ENCODE measurements at regions not wholly inside any gene's neighbourhood (a gene's known extent, or its start where the extent isn't known, plus 50 kb on each side); places are given as distances from the start of the nearest gene placed in this dataset.
A peak's percentile ranks its signal among the peaks of the same experiment; 100 is the strongest.

DNA sequence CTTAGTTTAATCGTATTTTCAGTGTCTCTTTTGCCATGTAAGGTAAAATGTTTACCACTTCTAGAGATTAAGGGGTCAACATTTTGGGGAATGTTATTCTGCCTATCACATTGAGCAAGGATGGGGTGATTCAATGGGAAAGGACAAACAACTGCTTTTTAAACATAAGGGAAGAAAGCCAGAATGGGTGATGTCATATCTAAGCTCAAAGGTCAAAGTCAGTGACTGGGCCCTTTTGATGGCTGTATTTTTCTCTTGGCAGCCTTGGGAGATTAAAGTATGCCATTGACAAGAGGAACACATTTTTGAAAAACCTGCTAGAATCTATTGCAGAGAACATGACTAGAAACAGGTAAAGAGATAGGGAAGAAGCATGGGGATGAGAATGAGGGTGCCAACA lies 477.3 kb upstream of the IRAK1BP1 start:
- DNase-seq (ENCODE audit: low spot score) = no peak

DNA sequence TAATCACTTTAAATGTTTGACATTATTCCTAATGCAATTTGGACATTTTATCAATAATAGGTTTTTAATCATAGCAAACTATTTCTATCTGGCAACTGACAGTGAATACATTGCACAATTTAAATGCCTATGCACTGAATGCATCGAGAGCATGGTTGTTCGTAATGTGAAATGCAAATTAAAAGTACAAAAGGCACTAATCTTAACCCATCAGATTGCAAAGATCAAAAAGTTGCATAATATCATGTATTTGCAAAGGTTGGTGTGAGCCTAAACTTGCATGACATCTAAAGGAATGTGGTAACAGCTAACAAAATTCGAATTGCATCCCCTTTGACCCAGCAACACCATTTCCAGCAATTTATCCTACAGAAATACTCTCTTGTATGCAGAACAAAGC lies 469.9 kb upstream of the IRAK1BP1 start:
- DNase-seq (ENCODE audit: low spot score) = no peak

DNA sequence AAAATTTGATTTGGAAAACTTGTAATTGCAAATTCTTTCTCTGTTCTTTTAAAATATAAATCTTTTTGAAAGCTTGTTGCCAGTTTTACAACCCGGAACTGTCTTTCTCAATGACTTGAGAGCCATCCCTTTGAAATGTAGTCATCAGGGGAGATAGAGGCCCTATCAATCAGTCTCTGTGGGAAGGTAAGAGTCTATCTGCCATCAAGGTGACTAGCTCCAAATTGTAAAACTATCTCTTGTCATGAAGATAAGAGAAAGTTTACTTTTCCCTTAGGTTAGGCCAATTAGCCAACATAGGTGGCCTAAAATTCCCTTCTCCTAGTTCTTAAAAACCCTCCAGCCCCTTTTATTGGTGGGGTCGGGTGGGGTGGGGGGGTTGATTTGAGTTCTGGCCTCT lies 469.1 kb upstream of the IRAK1BP1 start:
- no peak for DNase-seq (ENCODE audit: low spot score)

DNA sequence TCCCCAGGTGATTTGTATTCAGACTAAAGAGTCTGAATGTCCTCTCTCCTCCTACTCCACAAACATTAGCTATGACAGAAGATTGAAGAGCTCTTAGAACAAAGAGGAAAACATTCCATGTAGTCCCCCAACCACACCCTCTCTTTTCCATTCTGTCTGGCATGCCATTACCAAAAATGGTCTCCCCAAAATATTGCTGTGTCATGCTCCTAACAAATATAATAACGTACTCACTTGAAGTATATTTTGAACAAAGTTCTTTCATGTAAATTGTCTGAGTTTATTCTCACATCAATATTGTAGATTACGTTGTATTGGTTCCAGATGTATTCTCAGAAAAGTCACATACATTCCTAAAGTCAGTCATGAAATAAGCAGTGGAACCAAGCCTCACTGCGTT lies 467.3 kb upstream of the IRAK1BP1 start:
- DNase-seq (ENCODE audit: low spot score) = no peak

DNA sequence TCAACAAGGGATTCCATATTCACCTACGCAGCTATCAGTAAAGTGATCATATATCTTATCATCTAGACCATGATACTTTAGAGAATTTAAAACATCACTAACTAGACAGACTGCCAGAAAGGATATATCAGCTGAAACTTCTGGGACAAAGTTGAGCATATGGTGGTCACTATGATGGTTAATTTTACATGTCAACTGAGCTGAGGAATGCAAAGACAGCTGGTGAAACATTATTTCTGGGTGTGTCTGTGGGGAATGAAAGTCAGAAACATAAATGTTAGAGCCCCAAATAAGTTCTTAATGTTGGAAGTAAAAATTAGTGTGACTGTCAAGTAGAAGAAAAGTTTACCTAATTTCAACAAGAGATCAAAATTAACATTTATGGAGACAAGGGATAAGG lies 440.0 kb upstream of the IRAK1BP1 start:
- no peak for DNase-seq (ENCODE audit: low spot score)

DNA sequence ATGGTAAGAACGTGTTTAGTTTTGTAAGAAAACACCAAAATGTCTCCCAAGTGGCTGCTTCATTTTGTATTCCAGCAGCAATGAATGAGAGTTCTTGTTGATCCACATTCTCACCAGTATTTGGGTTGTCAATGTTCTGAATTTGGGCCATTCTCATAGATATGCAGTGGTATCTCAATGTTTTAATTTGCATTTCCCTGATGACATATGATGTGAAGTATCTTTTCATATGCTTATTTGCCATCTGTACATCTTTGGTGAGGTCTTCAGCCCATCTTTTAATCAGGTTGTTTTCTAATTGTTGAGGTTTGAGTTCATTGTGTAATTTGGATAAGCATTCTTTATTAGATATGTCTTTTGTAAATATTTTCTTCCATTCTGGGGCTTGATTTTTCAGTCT lies 436.8 kb upstream of the IRAK1BP1 start:
- DNase-seq (ENCODE audit: low spot score) = no peak

DNA sequence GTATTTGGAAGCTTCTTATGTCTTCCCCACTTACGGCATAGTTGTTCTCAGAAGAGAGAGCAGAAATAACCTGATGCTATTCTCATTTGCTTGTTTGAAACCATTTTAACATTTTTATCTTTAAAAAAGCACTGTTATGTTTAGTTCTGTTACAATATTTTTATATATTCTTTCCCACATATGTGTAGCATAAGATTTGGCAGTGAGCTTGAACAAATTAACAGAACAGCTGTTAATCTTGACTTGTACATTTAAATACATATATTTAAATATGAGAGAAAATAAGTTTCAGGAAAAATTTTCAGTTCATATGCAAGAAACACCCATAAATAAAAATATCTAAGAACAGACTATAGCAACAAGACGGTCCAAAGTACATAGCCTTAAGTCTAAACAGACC lies 431.7 kb upstream of the IRAK1BP1 start:
- no peak for DNase-seq (ENCODE audit: low spot score)

DNA sequence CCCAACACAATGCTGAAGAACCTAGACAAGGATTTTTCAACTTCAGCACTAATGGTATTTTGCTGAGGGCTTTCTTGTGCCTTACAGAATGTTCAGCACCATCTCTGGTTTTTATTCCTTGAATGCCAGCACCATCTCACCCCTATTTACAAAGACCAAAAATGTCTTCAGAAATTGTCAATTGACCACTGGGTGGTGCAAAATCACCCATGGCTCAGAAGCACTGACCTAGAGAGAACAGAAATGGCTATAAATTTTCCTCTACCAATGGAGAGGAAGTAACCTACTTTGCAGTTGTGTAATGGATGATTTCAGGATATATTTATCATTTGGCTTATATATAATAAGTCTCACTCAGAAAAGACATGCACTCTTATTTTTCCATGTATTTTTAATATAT lies 431.0 kb upstream of the IRAK1BP1 start:
- peak; percentile 47 for DNase-seq (ENCODE audit: low spot score)

DNA sequence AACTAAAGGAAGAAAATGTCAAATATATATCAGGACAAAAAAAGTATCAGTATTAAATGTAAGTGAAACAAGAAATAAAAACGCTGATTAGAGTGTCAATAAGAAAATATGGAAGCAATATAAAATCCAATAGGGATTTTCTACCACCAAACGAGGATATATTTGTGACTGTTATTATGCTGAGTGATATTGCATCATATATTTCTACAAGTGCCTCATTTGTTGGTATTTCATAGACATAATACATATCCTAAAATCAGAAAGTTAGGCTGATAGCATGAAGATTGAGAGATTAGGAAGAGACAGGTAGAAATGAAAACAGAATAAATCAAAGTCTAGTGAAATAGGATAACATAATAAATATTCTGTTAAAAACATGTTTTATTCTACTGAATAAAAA lies 429.2 kb upstream of the IRAK1BP1 start:
- DNase-seq (ENCODE audit: low spot score) = no peak

DNA sequence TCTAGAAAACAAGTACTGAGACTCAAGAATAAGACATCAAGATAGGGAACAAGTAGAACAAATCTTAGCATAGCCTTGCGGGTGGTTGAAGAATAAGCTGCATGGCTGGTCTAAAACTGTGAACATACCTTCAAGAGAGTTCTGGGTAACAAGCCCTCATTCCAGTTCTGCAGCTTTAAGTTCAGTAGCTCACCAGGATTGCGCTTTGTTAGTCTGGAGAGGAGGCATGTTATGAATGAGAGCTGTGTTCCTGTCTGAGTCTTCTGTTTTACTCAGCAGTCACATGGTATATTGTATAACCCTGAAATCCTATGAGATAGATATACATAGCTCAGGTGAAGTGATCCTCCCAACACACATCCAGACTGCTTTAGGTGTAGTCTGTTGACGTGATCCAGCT lies 406.6 kb upstream of the IRAK1BP1 start:
- DNase-seq (ENCODE audit: low spot score) = no peak

DNA sequence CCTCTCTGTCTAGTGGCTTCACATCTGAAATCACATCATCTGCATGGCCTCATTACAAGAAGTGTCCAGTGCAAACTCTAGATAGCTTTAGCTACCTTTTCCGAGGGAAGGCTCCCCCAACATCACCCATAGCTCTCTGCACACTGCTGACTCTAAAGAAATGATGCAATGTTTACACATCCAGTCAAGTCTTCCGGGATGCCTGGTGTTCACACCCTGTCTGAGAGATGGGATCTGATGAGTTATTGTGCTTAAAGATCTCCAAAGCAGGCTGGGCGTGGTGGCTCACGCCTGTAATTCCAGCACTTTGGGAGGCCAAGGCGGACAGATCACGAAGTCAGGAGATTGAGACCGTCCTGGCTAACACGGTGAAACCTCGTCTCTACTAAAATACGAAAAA lies 404.6 kb upstream of the IRAK1BP1 start:
- no peak for DNase-seq (ENCODE audit: low spot score)

DNA sequence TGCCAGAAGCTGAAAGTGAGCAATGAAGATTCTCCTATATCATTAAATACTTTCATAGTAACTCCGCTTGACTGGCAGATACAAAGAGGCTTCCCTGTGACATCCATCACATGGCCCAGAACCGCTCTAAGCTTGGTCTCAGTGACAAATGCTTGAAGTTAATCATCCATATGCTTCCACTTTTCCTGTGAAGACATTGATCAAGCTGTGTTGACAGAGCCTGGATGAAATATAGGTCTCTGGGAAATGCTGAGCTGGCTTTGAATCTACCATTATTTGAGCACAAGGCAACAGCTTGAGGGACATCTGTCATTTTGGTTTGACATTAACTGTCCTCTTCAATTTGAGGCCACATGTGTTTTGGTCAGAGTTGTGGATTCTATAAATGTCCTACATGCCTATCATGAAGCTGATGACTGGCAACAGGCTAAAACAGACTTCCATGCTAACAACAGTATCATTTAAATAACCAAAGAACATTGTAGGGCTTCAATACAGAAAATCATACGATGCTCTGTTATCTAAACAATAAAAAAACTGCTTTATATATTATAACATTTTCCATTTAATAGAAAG lies 402.2 kb upstream of the IRAK1BP1 start:
- no peak for DNase-seq (ENCODE audit: low spot score)

DNA sequence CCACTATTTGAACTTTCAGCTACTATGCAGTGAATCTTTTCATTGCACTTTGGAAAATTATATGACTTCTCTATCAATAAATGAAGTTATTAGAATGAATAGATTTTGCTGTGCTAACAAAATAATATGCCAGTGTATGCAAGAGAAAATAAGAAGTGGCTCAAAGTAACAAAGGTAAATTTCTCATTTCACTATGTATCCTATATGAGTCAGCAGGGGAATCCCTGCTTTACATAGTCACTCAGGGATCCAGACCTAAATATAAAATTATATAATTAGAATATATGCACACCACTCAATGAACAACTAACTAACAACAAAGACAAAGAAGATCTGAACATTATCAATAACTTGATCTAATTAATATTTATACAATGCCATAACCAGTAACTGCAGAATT lies 390.8 kb upstream of the IRAK1BP1 start:
- no peak for DNase-seq (ENCODE audit: low spot score)

DNA sequence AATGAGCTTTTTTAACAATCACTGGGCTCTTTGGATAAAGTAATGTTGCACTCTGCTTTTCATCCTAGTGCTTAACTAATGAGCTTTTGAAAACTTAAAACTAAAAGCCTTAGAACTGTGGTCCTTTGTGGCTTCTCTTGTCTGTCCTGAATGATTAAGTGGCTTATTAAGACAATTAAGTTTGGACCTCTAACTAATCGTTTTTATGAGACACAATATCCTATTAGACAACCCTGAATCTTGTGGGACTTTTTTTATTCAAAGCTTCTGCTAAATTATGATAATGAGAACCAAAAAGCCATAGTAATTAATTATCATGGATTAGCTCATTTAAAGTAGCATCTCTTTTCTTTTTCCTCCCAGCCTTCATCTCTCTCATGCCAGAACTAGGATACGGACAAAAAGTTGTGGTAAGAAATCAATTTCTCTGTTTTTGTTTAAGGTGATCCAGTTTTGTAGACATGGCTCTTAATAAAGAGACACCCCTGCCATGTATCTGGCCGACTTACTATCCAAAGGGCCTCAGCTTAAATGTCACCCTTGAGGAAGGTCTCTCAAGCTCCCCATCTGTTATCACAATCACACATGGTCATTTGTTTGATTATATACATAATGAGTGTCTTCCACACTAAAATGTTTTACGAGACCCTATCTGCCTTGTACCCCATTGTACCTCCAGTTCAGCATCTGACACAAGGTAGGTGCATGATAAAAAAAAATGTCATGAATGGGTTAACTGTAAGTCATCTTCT lies 384.4 kb upstream of the IRAK1BP1 start:
- DNase-seq (ENCODE audit: low spot score) = no peak

DNA sequence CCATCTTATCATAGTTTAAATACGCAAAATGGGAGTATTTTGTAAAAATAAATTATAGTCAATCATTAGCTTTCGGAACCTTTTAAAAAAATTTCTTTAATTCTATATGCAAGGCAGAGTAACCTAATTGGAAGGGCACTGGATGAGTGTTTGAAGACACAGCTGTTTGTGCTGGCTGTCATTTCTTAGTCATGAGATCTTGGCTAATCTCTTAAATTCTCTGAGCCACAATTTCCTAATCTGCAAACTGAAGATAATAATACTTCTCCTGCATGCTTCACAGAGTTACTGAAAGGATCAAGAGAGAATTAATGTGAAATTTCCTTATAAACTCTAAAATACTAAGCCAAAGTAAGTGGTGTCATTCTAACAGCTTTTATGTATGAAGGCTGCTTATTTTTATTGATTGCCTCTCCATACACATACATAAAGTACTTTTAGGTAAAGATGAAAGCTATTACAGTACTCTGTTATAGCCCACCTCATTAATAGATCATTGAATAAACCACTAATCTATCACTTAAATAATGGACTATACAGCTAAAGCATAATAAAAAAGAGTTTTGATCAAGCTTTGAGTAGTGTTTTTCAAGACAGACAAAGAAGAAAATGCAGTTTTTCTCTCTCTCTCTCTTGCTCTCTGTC lies 383.7 kb upstream of the IRAK1BP1 start:
- DNase-seq (ENCODE audit: low spot score) = no peak

DNA sequence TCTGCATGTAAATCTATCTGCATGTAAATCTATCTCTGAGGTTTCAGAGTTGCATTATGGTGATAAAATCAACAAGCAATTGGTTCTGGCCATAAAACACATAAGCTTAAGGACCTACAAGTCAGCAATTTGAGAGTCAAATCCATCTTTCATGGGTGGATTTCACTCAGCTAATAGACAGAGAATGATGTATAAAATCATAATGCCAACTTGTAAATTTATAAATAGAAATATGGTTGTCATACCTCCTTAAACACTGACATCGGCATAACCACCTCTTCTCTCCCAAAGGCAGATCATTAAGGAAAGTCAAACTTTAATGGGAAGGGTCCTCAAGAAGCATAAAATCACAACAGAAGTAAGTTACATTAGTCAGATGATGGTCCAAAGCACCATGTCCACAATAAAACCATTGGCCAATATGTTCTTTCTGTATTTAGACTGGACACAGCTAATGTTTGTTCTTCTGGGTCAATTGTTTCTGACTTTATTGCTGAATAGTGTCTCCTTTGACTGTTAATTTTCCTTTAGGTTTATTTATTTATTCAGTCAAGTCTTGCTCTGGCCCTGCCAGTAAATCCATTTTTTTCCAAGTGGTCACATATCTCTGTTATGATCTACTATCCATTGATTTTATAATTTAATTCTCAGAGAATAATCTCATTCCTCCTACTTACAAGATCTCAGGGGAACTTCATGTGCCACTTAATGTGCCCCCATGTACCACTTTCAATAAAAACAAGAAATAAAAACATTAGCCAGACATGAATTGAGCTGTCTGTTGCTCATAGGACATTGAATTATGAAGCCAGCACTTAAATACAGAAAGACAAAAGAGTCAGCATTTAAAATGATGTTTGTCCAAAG lies 382.9 kb upstream of the IRAK1BP1 start:
- no peak for DNase-seq (ENCODE audit: low spot score)

DNA sequence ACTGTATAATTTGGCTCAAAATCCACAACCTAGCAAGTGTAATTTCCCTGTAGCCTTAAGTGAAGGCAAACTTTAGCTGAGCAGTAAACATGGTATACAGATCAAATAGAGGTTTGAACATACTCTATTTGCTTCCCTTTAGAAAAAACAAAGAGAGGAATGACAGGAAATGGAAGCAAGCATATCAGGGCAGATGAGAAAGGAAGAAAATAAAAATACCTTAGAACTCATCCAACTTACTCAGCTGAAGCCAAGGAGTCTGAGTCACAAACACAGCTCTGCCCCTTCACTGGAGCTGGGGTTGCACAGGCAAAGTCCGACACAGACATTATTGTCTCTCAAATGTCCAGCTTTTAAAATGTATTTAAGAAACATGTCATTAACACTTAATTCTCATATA lies 379.9 kb upstream of the IRAK1BP1 start:
- no peak for DNase-seq (ENCODE audit: low spot score)

DNA sequence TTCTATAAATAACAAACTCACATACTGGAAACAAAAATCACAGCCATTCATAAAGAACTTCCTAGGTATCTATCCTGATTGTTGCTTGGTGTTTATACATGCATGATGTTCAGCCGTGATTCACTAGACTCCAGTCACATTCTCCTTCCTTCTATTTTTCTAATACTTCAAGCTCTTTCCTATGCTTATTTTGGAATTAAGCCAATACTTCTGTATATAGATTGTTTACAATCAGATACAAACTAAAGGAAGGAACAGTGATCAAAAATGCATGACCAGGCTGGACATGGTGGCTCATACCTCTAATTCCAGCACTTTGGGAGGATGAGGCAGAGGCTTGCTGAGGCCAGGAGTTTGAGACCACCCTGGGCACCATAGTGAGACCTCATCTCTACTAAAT lies 377.5 kb upstream of the IRAK1BP1 start:
- no peak for DNase-seq (ENCODE audit: low spot score)

DNA sequence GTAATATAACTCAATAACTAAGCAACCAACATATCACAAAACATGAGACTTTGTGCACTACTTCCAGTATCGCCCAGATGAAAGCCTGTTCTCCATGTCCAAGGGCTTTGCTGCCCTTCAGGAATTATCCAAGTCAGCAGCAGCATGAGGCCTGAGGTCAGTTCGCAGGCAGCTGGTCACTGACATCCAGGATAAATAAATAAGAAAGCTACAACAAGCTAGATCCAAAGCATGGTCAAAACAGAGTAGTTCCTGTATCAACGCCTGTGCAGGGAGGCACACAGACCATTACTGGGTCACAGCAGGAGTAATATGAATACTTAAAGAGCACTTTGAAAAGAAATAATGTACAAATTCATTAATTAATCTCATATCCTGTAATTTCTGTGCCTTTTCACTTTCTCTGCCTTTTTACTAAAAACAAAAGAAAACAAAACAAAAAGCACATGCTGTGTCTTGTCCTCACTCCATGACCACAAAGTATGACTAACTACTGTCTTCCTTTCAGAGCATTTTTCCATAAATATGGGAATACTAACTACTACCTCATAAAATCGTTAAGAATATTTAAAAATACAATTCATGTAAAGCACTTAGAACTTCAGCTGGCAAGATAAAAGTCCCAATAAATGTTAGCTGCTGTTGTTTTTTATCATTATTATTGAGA lies 374.9 kb upstream of the IRAK1BP1 start:
- DNase-seq (ENCODE audit: low spot score) = no peak

DNA sequence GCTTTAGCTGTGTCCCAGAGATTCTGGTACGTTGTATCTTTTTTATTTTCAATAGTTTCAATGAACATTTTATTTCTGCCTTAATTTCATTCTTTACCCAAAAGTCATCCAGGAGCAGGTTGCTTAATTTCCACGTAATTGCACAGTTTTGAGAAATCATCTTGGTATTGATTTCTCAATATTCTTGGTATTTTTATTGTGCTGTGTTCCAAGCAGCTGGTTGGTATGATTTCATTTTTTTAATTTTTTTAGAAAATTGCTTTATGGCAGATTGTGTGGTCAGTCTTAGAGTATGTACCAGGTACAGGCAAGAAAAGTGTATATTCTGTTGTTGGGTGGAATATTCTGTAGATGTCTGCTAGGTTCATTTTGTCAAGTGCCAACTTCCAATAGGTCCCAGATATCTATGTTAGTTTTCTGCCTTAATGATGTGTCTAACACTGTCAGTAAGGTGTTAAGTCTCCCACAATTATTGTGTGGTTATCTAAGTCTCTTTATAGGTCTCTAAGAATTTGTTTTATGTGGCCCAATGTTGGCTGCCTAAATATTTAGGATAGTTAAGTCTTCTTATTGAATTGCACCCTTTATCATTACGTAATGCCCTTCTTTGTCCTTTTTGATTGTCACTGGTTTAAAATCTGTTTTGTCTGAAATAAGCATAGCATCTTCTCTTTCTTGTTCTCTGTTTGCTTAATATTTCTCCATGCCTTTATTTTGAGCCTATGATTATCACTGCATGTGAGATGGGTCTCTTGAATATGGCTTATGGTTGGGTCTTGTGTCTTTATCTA lies 366.9 kb upstream of the IRAK1BP1 start:
- DNase-seq (ENCODE audit: low spot score) = no peak

DNA sequence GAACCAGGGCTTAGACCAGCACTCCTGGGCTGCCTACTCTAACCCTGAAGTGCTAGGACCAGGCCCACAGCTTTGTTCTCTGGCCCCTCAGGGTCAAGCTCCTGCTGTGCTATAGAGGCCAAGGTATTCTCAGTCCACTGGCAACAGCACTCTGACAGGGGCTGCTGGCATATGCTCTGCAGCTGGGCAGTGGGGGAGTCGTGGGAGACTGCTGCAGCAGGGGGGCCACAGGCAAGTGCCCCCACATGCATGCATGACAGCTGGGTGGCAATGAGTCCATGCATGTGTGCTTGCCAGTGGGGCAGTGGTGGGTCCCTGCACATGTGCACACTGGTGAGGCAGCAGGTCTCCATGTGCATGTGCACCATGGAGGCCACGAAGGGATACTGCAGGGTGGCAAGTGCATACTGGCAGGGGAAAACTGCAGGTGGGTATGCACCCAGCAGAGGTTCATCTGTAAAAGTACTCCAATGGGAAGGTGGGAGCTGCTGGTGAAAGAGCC lies 364.9 kb upstream of the IRAK1BP1 start:
- DNase-seq (ENCODE audit: low spot score) = no peak

Data from HT-29 (cell line).